ENCODE measurements at regions not wholly inside any gene's neighbourhood (a gene's known extent, or its start where the extent isn't known, plus 50 kb on each side); places are given as distances from the start of the nearest gene placed in this dataset.

DNA sequence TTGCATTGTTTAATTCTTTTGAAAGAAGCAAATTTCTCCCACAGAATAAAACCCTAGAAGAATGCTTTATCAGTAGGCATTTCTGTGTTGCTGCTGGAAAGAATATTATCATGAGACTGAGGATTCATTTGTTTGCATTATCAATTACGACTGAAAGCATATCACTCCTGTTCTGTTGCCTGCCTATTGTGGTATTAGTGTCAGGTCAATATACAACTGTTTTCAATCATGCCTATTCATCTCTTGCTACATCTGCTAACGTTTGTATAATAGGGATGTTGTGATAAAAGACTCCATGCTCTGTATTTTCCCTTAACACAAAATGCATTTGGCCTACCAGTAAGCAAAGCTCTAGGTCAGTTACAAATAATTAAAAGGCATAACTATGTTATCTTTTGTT is 221.5 kb downstream of the PTPRC start:
- no peak for DNase-seq
- peaks cover 17% of the 10 kb centered on the region for H3K4me1 Mint-ChIP-seq (ENCODE audit: low read depth, unreplicated experiment)
- H3K36me3 Mint-ChIP-seq (ENCODE audit: insufficient read depth, unreplicated experiment), result no peaks in the 10 kb centered on the region
- ChIA-PET CTCF (no interaction called here), POLR2A (no interaction called here)
- H3K4me3 ChIP-seq (ENCODE audit: low read depth, low read length), result no peak overlapping the region
- H3K4me1 ChIP-seq, result peaks cover 22% of the 10 kb centered on the region
- H3K36me3 ChIP-seq (ENCODE audit: control insufficient read depth, insufficient read depth, low read length), result no peaks in the 10 kb centered on the region
- H3K27me3 Mint-ChIP-seq (ENCODE audit: insufficient read depth, unreplicated experiment), result no peaks in the 10 kb centered on the region
- peaks cover 13% of the 10 kb centered on the region for H3K9me3 Mint-ChIP-seq (ENCODE audit: unreplicated experiment)
- no peaks in the 10 kb centered on the region for H3K27me3 ChIP-seq (replicated peaks; ENCODE audit: control insufficient read depth, insufficient read depth, low read length)
- no peak overlapping the region for H3K27ac Mint-ChIP-seq (ENCODE audit: unreplicated experiment)
- intact Hi-C loops (cut with micrococcal nuclease; ENCODE audit: unreplicated experiment), result no loop called here
- no peak overlapping the region for H3K4me3 Mint-ChIP-seq (ENCODE audit: unreplicated experiment)
- TF ChIP-seq, protein P1, sequence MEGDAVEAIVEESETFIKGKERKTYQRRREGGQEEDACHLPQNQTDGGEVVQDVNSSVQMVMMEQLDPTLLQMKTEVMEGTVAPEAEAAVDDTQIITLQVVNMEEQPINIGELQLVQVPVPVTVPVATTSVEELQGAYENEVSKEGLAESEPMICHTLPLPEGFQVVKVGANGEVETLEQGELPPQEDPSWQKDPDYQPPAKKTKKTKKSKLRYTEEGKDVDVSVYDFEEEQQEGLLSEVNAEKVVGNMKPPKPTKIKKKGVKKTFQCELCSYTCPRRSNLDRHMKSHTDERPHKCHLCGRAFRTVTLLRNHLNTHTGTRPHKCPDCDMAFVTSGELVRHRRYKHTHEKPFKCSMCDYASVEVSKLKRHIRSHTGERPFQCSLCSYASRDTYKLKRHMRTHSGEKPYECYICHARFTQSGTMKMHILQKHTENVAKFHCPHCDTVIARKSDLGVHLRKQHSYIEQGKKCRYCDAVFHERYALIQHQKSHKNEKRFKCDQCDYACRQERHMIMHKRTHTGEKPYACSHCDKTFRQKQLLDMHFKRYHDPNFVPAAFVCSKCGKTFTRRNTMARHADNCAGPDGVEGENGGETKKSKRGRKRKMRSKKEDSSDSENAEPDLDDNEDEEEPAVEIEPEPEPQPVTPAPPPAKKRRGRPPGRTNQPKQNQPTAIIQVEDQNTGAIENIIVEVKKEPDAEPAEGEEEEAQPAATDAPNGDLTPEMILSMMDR (IDR thresholded peaks at IDR 0.05; ENCODE audit: insufficient read depth in 1 of 2, low read depth in 1 of 2, low read length in 1 of 2, severe bottlenecking in 1 of 2, unreplicated experiment in 1 of 2), result no peak
- no TSS peak for BruUV-seq (replicated peaks)
- H3K9me3 ChIP-seq, result no peaks in the 10 kb centered on the region

DNA sequence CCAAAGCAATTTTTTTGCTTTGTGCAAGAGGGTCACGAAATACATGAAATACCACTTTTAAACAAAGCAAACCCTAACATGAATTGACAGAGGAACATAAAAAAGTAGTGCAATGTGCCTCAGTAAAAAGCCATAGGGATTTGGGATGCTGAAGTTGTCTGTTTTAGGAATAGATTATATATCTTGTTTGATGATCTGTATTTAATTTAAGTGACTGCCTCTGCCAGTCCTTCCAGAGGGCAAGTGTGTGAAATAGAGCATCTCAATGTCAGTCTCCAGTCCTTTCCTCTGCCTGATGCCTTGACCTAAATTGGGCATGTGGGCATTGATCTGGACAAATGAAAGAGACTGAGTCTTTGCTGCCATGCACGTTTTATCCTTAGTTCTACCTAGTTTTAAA is 222.8 kb downstream of the PTPRC start:
- no peak overlapping the region for H3K4me3 Mint-ChIP-seq (ENCODE audit: unreplicated experiment)
- ChIA-PET CTCF (no interaction called here), POLR2A (no interaction called here)
- DNase-seq, result no peak
- Histone ChIP-seq H3K4me1 (peaks cover 11% of the 10 kb centered on the region), H3K9me3 (no peaks in the 10 kb centered on the region), H3K4me3 (ENCODE audit: low read depth, low read length) (no peak overlapping the region), H3K27me3 (replicated peaks; ENCODE audit: control insufficient read depth, insufficient read depth, low read length) (no peaks in the 10 kb centered on the region), H3K36me3 (ENCODE audit: control insufficient read depth, insufficient read depth, low read length) (no peaks in the 10 kb centered on the region)
- H3K9me3 Mint-ChIP-seq (ENCODE audit: unreplicated experiment), result peaks cover 8% of the 10 kb centered on the region
- H3K4me1 Mint-ChIP-seq (ENCODE audit: low read depth, unreplicated experiment), result peaks cover 11% of the 10 kb centered on the region
- intact Hi-C loops (cut with micrococcal nuclease; ENCODE audit: unreplicated experiment), result no loop called here
- no TSS peak for BruUV-seq (replicated peaks)
- H3K36me3 Mint-ChIP-seq (ENCODE audit: insufficient read depth, unreplicated experiment), result no peaks in the 10 kb centered on the region
- TF ChIP-seq, protein P1 (IDR thresholded peaks at IDR 0.05; ENCODE audit: insufficient read depth in 1 of 2, low read depth in 1 of 2, low read length in 1 of 2, severe bottlenecking in 1 of 2, unreplicated experiment in 1 of 2), result no peak
- H3K27me3 Mint-ChIP-seq (ENCODE audit: insufficient read depth, unreplicated experiment), result no peaks in the 10 kb centered on the region
- H3K27ac Mint-ChIP-seq (ENCODE audit: unreplicated experiment), result no peak overlapping the region

- intact Hi-C loops (cut with micrococcal nuclease; ENCODE audit: unreplicated experiment), result no loop called here
- H3K4me1 ChIP-seq, result no peaks in the 10 kb centered on the region
- TF ChIP-seq, protein P1 (IDR thresholded peaks at IDR 0.05; ENCODE audit: insufficient read depth in 1 of 2, low read depth in 1 of 2, low read length in 1 of 2, severe bottlenecking in 1 of 2, unreplicated experiment in 1 of 2), result no peak
- BruUV-seq (replicated peaks), result no TSS peak
- DNase-seq, result no peak
- H3K27me3 ChIP-seq (replicated peaks; ENCODE audit: control insufficient read depth, insufficient read depth, low read length), result no peaks in the 10 kb centered on the region
- no peaks in the 10 kb centered on the region for H3K36me3 ChIP-seq (ENCODE audit: control insufficient read depth, insufficient read depth, low read length)
- H3K9me3 ChIP-seq, result no peaks in the 10 kb centered on the region
- Mint-ChIP-seq H3K36me3 (ENCODE audit: insufficient read depth, unreplicated experiment) (no peaks in the 10 kb centered on the region), H3K27me3 (ENCODE audit: insufficient read depth, unreplicated experiment) (no peaks in the 10 kb centered on the region), H3K4me3 (ENCODE audit: unreplicated experiment) (no peak overlapping the region), H3K9me3 (ENCODE audit: unreplicated experiment) (no peaks in the 10 kb centered on the region), H3K4me1 (ENCODE audit: low read depth, unreplicated experiment) (no peaks in the 10 kb centered on the region), H3K27ac (ENCODE audit: unreplicated experiment) (no peak overlapping the region)
- H3K4me3 ChIP-seq (ENCODE audit: low read depth, low read length), result no peak overlapping the region
- ChIA-PET CTCF (no interaction called here), POLR2A (no interaction called here)
Observed at GRCh38 chr1:198864695-198865094, 225.9 kb downstream of the PTPRC start.

All from Caco-2 (cell line).